ENCODE measurements at regions not wholly inside any gene's neighbourhood (a gene's known extent, or its start where the extent isn't known, plus 50 kb on each side); places are given as distances from the start of the nearest gene placed in this dataset.

GRCh38 chr2:13021470-13021957, 304.8 kb downstream of the TRIB2 start:
- CTCF ChIA-PET = no interaction called here
- Mint-ChIP-seq H3K27me3 (ENCODE audit: low read depth) (no peaks in the 10 kb centered on the region), H3K4me3 (no peak overlapping the region), H3K27ac (no peak overlapping the region), H3K4me1 (peaks cover 2% of the 10 kb centered on the region; the same call in 1 of the 2 replicates), H3K9me3 (no peaks in the 10 kb centered on the region), H3K36me3 (no peaks in the 10 kb centered on the region)
- TF ChIP-seq JAZF1 (CRISPR knock-in tag; IDR thresholded peaks at IDR 0.05) = no peak
- no peak for TF ChIP-seq OVOL2 (CRISPR knock-in tag; IDR thresholded peaks at IDR 0.05; ENCODE audit: borderline replicate concordance)
- TF ChIP-seq AR (CRISPR knock-in tag; IDR thresholded peaks at IDR 0.05) = no peak
- TF ChIP-seq FOXJ3 (CRISPR knock-in tag; IDR thresholded peaks at IDR 0.05; ENCODE audit: borderline replicate concordance) = no peak
- TF ChIP-seq NR1H2 (CRISPR knock-in tag; IDR thresholded peaks at IDR 0.05) = no peak
- no peak for TF ChIP-seq ZNF532 (CRISPR knock-in tag; IDR thresholded peaks at IDR 0.05; ENCODE audit: borderline replicate concordance)
- TF ChIP-seq, protein P1, sequence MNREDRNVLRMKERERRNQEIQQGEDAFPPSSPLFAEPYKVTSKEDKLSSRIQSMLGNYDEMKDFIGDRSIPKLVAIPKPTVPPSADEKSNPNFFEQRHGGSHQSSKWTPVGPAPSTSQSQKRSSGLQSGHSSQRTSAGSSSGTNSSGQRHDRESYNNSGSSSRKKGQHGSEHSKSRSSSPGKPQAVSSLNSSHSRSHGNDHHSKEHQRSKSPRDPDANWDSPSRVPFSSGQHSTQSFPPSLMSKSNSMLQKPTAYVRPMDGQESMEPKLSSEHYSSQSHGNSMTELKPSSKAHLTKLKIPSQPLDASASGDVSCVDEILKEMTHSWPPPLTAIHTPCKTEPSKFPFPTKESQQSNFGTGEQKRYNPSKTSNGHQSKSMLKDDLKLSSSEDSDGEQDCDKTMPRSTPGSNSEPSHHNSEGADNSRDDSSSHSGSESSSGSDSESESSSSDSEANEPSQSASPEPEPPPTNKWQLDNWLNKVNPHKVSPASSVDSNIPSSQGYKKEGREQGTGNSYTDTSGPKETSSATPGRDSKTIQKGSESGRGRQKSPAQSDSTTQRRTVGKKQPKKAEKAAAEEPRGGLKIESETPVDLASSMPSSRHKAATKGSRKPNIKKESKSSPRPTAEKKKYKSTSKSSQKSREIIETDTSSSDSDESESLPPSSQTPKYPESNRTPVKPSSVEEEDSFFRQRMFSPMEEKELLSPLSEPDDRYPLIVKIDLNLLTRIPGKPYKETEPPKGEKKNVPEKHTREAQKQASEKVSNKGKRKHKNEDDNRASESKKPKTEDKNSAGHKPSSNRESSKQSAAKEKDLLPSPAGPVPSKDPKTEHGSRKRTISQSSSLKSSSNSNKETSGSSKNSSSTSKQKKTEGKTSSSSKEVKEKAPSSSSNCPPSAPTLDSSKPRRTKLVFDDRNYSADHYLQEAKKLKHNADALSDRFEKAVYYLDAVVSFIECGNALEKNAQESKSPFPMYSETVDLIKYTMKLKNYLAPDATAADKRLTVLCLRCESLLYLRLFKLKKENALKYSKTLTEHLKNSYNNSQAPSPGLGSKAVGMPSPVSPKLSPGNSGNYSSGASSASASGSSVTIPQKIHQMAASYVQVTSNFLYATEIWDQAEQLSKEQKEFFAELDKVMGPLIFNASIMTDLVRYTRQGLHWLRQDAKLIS (CRISPR knock-in tag; IDR thresholded peaks at IDR 0.05; ENCODE audit: borderline replicate concordance) = no peak
- TF ChIP-seq USF1 (CRISPR knock-in tag; IDR thresholded peaks at IDR 0.05) = no peak
- no peak for TF ChIP-seq JUN (CRISPR knock-in tag; IDR thresholded peaks at IDR 0.05)
- no peak for TF ChIP-seq CBFB (CRISPR knock-in tag; IDR thresholded peaks at IDR 0.05; ENCODE audit: low read depth)
- TF ChIP-seq ZSCAN18 (CRISPR knock-in tag; IDR thresholded peaks at IDR 0.05) = no peak
- ATAC-seq (no peak), DNase-seq (ENCODE audit: low spot score) (no peak)
- POLR2A ChIA-PET = no interaction called here

- CTCF ChIA-PET = no interaction called here
- Mint-ChIP-seq H3K9me3 (peaks cover 3% of the 10 kb centered on the region), H3K4me3 (no peak overlapping the region), H3K36me3 (no peaks in the 10 kb centered on the region), H3K27me3 (ENCODE audit: low read depth) (no peaks in the 10 kb centered on the region), H3K27ac (no peak overlapping the region), H3K4me1 (no peaks in the 10 kb centered on the region)
- no peak for DNase-seq (ENCODE audit: low spot score)
- ATAC-seq = no peak; the same call in 1 of the 2 replicates
- TF ChIP-seq, protein P2, sequence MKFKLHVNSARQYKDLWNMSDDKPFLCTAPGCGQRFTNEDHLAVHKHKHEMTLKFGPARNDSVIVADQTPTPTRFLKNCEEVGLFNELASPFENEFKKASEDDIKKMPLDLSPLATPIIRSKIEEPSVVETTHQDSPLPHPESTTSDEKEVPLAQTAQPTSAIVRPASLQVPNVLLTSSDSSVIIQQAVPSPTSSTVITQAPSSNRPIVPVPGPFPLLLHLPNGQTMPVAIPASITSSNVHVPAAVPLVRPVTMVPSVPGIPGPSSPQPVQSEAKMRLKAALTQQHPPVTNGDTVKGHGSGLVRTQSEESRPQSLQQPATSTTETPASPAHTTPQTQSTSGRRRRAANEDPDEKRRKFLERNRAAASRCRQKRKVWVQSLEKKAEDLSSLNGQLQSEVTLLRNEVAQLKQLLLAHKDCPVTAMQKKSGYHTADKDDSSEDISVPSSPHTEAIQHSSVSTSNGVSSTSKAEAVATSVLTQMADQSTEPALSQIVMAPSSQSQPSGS (CRISPR knock-in tag; IDR thresholded peaks at IDR 0.05; ENCODE audit: borderline replicate concordance, low read depth) = no peak
- TF ChIP-seq SP1 (CRISPR knock-in tag; conservative IDR thresholded peaks at IDR 0.05) = no peak
- TF ChIP-seq PRRX2 (CRISPR knock-in tag; IDR thresholded peaks at IDR 0.05) = no peak
- POLR2A ChIA-PET = no interaction called here
Observed at GRCh38 chr2:13030606-13031005, 313.9 kb downstream of the TRIB2 start.

Measured in WTC11 (cell line).